ENCODE measurements at regions not wholly inside any gene's neighbourhood (a gene's known extent, or its start where the extent isn't known, plus 50 kb on each side); places are given as distances from the start of the nearest gene placed in this dataset.

DNA sequence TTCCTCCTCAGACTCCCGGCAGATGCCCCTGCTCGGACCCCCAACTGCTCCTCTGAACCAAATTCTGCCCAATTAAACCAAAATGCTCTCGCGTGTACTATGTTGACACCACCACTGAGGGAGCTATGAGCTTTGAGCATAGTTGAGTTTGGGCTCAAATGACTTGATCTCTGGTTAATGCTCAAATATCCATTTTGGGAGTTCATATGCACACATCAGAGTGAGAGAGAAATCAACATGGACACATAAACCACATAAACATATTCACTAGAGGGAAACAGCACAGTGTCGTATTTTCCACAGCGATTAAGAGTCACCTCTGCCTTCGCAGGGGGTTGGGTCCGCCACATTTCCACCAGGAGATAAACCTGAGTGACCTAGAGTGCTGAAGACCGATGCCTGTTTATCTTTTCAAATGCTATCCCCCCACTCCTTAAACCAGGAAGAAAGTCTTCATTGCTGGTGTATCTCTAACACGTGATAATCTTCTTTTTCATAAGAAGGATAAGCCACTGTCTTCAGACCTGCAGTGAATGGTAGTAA lies 59.4 kb upstream of the FOXN3 start:
- H3F3A ChIP-seq (ENCODE audit: insufficient read depth), result no peaks in the 10 kb centered on the region
- H3K27me3 ChIP-seq (ENCODE audit: low read length), result no peaks in the 10 kb centered on the region
- H3K9me3 ChIP-seq (ENCODE audit: insufficient read depth, low read length), result no peaks in the 10 kb centered on the region
- H3K4me3 ChIP-seq (ENCODE audit: insufficient read depth, low read length, poor library complexity, severe bottlenecking), result no peak overlapping the region
- H3K9ac ChIP-seq (ENCODE audit: low read length), result no peak overlapping the region
- no peaks in the 10 kb centered on the region for H3K9me2 ChIP-seq (replicated peaks; ENCODE audit: insufficient read depth, low read length)
- H3K4me2 ChIP-seq (ENCODE audit: low read depth, low read length, poor library complexity, severe bottlenecking), result no peak overlapping the region
- TF ChIP-seq CTCF (IDR thresholded peaks at IDR 0.05; ENCODE audit: insufficient read depth, low read length, poor library complexity, severe bottlenecking) (no peak), EZH2phosphoT487 (conservative IDR thresholded peaks at IDR 0.05; ENCODE audit: low read length) (no peak)
- no peak overlapping the region for H3K27ac ChIP-seq (ENCODE audit: low read depth, low read length)
- H4K20me1 ChIP-seq (ENCODE audit: low read depth, low read length), result no peaks in the 10 kb centered on the region
- H3K79me2 ChIP-seq (ENCODE audit: insufficient read depth, low read length), result no peaks in the 10 kb centered on the region
- no peaks in the 10 kb centered on the region for H3K36me3 ChIP-seq (ENCODE audit: low read length)
- no peak overlapping the region for H2AFZ ChIP-seq (ENCODE audit: low read depth, low read length, severe bottlenecking)

GRCh38 chr14:89474464-89474863 lies 57.4 kb upstream of the FOXN3 start:
- H4K20me1 ChIP-seq (ENCODE audit: low read depth, low read length), result no peaks in the 10 kb centered on the region
- no peaks in the 10 kb centered on the region for H3K9me2 ChIP-seq (replicated peaks; ENCODE audit: insufficient read depth, low read length)

GRCh38 chr14:89473989-89474388 lies 57.0 kb upstream of the FOXN3 start:
- H3K27me3 ChIP-seq (ENCODE audit: low read length), result no peaks in the 10 kb centered on the region
- no peaks in the 10 kb centered on the region for H3K9me2 ChIP-seq (replicated peaks; ENCODE audit: insufficient read depth, low read length)
- H3K9me3 ChIP-seq (ENCODE audit: insufficient read depth, low read length), result no peaks in the 10 kb centered on the region
- H3F3A ChIP-seq (ENCODE audit: insufficient read depth), result no peaks in the 10 kb centered on the region
- no peaks in the 10 kb centered on the region for H4K20me1 ChIP-seq (ENCODE audit: low read depth, low read length)
- no peak for TF ChIP-seq CTCF (IDR thresholded peaks at IDR 0.05; ENCODE audit: insufficient read depth, low read length, poor library complexity, severe bottlenecking)
- no peak for TF ChIP-seq EZH2phosphoT487 (conservative IDR thresholded peaks at IDR 0.05; ENCODE audit: low read length)
- H3K36me3 ChIP-seq (ENCODE audit: low read length), result no peaks in the 10 kb centered on the region
- H3K4me2 ChIP-seq (ENCODE audit: low read depth, low read length, poor library complexity, severe bottlenecking), result no peak overlapping the region
- no peaks in the 10 kb centered on the region for H3K79me2 ChIP-seq (ENCODE audit: insufficient read depth, low read length)
- no peak overlapping the region for H3K9ac ChIP-seq (ENCODE audit: low read length)
- H2AFZ ChIP-seq (ENCODE audit: low read depth, low read length, severe bottlenecking), result no peak overlapping the region
- no peak overlapping the region for H3K4me3 ChIP-seq (ENCODE audit: insufficient read depth, low read length, poor library complexity, severe bottlenecking)
- H3K27ac ChIP-seq (ENCODE audit: low read depth, low read length), result no peak overlapping the region

More at GRCh38 chr14:89474464-89474863, 57.4 kb upstream of the FOXN3 start:
- Histone ChIP-seq H3K36me3 (ENCODE audit: low read length) (no peaks in the 10 kb centered on the region), H3K27ac (ENCODE audit: low read depth, low read length) (no peak overlapping the region), H2AFZ (ENCODE audit: low read depth, low read length, severe bottlenecking) (no peak overlapping the region), H3K27me3 (ENCODE audit: low read length) (no peaks in the 10 kb centered on the region), H3K4me3 (ENCODE audit: insufficient read depth, low read length, poor library complexity, severe bottlenecking) (no peak overlapping the region), H3K9me3 (ENCODE audit: insufficient read depth, low read length) (no peaks in the 10 kb centered on the region), H3K79me2 (ENCODE audit: insufficient read depth, low read length) (no peaks in the 10 kb centered on the region), H3F3A (ENCODE audit: insufficient read depth) (no peaks in the 10 kb centered on the region), H3K9ac (ENCODE audit: low read length) (no peak overlapping the region), H3K4me2 (ENCODE audit: low read depth, low read length, poor library complexity, severe bottlenecking) (no peak overlapping the region)
- no peak for TF ChIP-seq CTCF (IDR thresholded peaks at IDR 0.05; ENCODE audit: insufficient read depth, low read length, poor library complexity, severe bottlenecking)
- no peak for TF ChIP-seq EZH2phosphoT487 (conservative IDR thresholded peaks at IDR 0.05; ENCODE audit: low read length)

Data from SU-DHL-6 (cell line).